GM21528 (cell line): ENCODE measurements at regions not wholly inside any gene's neighbourhood (a gene's known extent, or its start where the extent isn't known, plus 50 kb on each side); places are given as distances from the start of the nearest gene placed in this dataset.
"Not testable (repeated sequence)": the region's sequence is repeated elsewhere in the genome, so short reads cannot be mapped to it uniquely, and the experiment has no call there.

Source experiments
- ATAC-seq: cut with Tn5 transposase; IDR thresholded peaks from one replicate; pipeline ENCODE4 v1.9.1; 2021; ENCODE audit warnings: mild to moderate bottlenecking, moderate library complexity; ENCODE audit not compliant: unreplicated experiment, low FRiP score

GRCh38 chr1:81310250-81310649 is 490.5 kb upstream of the ADGRL2 start:
- ATAC-seq, result no peak

DNA sequence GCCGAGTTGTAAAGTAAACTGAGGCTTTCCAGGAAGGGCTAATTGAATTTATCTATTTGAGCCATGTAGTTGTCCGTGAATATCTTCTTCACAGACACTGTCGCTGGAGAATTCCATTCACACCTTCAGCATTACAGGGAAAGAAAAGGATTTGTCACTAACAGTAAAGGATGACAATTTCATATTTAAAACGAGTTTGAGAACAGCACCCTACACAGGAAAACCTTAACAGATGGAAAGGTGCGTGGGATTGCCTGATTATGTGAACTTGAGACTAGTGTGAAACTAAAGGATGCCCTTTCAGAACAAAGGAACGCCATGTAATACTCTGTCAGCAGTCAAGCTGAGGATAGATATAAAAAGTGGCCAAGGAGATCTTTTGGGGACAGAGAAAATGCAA is 492.5 kb upstream of the ADGRL2 start:
- ATAC-seq, result no peak

DNA sequence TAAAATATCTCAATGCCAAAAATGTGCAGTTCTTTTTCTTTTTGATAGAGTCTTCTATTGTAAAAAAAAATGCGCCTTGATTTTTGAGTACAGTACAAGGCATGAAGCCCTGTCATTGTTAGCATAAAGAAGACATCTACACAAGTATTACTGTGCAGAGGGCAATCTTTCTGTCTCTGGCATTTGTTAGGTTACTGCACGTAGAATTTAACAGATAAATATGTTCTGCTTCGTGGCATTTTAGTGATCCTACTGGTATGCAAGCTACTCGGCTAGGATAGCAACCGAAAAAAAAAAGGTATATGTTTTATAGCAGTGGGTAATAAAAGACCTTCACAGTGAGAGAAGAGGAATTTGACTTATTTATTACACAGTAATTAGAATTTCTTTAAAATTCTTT is 492.9 kb upstream of the ADGRL2 start:
- no peak for ATAC-seq

DNA sequence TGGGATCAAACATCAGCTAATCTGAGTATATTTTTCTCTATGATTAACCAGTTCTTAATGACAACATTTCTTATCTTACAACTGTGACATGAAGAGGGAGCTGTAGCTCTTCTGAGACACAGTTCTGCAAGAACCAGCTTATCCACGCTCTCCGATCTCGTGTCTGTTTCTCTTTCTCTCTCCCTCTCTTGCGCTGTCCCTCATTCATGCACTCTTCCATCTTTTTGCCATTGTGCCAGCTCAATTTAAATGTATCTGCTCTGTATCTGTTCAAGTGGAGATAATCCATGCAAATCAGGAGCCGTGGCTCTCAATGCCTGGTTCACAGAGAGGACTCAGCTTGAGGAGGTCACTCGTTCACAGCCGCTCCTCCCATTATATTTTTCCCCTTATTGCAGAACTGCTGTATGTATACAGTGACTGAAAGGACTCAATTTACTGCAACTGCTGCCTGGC is 494.7 kb upstream of the ADGRL2 start:
- peak; percentile 66 for ATAC-seq

GRCh38 chr1:81304187-81304586 is 496.5 kb upstream of the ADGRL2 start:
- no peak for ATAC-seq

GRCh38 chr1:81299892-81300291 is 500.8 kb upstream of the ADGRL2 start:
- ATAC-seq, result no peak

DNA sequence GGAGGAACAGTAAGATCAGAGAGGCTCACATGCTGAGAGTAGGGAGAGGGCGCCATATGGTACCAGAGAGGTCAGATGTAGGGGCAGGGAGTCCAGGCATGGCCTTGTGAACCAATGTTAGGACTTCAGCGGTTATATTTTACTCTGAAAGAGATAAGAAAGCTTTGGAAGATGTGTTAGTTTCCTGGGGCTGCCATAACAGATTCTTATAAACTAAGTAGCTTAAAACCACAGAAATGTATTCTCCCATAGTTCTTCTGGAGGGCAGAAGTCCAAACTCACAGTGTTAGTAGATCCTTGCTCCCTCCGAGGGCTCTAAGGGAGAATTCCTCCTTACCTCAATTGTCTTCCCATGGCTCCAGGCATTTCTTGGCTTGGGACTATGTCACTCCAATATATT is 502.5 kb upstream of the ADGRL2 start:
- no peak for ATAC-seq

GRCh38 chr1:81296601-81297000 is 504.1 kb upstream of the ADGRL2 start:
- no peak for ATAC-seq

DNA sequence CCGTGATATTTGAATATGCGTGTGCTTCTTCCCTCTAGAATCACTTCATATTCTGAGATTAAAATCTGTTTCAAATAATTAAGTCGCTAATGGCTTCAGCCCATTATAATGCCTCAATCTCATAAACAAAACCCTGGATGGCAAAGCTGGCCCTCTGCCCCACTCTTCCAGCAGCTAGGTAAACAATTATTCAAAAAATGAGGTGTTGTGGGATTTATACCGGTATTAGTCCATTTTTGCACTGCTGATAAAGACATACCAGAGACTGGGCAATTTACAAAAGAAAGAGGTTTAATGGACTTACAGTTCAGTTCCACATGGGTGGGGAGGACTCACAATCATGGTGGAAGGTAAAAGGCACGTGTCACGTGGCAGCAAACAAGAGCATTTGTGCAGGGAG is 510.4 kb upstream of the ADGRL2 start:
- ATAC-seq, result no peak

DNA sequence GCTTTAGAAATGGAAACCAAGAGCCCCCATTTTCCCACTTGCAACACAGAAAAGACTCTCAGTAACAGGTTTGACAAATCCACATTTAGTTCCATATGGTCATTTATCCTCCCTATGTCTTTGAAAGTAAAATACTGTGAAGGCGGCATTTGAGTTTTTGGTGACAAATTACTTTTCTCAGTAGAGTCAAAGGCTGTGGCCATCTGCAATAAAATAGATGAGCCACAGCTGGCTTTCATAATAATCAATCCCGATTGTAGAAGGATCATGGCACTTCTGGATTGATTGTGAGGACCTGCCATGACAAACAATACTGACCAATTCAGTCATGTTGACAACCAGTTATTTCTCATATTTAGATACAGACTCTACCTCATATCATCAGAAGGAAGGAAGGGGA is 512.0 kb upstream of the ADGRL2 start:
- no peak for ATAC-seq

DNA sequence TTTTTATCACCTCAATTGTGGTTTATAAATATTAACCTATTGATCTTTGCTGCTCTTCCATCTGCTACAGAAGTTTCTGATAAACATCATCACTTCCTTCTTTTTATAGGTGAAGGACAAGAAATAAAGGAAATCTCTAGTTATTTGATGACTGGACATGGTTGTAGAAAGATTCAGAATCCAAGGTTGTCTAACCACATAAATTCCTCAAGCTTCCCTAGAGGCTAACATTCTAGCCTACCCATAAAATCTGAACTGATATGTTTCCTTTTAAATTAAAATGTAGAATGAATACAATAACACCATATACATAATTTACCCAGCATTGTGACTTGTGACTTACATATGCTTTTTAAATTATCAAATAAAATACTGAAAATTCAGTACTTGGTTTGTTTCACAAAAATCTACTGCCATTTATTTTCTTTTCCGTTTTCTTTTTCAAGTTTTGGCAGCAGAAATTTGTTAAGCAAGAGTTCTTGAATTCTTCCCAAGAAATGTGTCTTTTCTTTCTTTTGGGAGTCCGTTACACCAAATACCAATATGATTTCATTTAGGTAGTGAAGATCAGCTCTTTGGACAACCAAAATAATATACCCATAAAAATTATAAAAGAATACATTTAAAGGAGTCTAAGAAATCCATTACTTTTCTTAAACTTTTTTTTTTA is 513.2 kb upstream of the ADGRL2 start:
- no peak for ATAC-seq

DNA sequence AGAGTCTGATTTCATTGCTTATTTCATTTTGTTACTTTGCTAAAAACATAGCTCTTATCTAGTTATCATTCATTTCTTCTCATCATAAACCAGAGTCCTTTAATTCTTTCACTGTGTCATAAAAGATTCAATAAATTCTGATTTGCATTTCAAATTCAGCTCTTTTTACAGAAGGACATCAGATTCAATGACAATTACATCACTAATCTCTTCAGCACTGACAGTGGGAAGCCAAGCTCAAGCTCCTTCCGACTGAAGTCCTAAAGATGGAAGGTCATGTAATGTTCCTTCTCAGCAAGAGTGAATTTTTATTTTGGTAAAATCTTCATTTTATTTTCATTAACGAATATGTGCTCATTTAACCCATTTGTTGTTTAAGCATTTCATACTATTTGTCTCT is 530.7 kb upstream of the ADGRL2 start:
- ATAC-seq, result no peak

DNA sequence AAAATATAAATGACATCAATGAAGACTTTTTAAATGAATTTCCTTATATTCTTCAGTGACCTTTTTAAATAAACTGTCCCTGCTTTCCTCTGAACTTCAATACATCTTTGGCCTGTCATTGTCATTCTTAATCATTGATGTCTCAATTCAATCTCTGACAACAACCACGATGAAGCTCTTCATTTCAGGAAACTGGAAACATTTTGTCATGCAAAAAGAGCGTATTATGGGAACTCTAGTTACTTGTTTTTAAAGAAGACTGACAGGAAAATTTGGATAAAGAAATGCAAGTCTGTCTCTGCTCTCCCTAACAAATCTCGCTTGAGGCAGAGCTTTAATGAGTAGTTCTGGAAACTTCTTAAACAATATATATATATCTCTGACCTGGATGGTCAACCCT is 535.8 kb upstream of the ADGRL2 start:
- no peak for ATAC-seq

DNA sequence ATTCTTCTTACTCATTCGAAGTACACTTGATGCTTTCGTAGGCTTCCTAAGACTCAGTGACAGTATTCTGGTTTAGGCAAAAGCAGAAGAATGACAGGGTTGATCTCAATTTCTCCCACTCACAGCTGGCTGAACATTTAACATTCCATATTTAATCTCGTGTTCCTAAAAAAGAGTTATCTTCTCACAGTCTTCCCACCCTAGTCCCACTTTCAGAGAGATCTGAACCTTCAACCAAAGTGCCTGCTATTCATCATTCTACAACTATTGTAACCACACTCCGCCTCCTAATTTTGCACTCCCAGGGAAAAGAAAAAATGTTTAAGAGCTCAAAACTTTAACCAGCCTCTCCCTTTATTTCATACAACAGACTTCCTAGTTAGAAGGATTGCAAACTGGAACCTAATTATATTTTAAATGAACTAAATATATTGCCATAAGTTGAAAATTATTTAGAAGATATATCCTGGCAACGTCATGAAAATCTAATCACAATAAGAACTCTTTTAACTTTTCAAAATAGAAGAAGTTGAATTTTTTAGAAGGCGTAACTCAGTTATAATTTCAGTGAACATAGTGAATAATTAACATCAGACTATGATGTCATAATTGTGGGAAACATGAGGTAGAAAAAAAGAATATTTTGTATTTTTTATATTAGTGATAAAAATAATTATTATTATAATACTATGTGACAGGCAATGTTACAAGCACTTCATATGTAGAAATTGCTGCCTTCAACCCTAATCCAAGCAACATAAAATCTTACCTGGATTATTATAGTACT is 540.9 kb upstream of the ADGRL2 start:
- ATAC-seq, result no peak

GRCh38 chr1:81254560-81254959 is 546.2 kb upstream of the ADGRL2 start:
- no peak for ATAC-seq

- ATAC-seq, result no peak
Observed at GRCh38 chr1:81254068-81254467, 546.7 kb upstream of the ADGRL2 start.

- ATAC-seq, result no peak
Observed at GRCh38 chr1:81252471-81253151, 548.1 kb upstream of the ADGRL2 start.

DNA sequence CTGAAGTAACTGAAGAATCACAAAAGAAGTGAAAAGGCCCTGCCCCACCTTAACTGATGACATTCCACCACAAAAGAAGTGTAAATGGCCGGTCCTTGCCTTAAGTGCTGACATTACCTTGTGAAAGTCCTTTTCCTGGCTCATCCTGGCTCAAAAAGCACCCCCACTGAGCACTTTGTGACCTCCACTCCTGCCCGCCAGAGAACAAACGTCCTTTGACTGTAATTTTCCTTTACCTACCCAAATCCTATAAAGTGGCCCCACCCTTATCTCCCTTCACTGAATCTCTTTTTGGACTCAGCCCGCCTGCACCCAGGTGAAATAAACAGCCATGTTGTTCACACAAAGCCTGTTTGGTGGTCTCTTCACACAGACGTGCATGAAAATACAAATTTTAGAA is 549.9 kb upstream of the ADGRL2 start:
- ATAC-seq, result not testable (repeated sequence)

GRCh38 chr1:81245084-81245715 is 555.5 kb upstream of the ADGRL2 start:
- ATAC-seq, result not testable (repeated sequence)

DNA sequence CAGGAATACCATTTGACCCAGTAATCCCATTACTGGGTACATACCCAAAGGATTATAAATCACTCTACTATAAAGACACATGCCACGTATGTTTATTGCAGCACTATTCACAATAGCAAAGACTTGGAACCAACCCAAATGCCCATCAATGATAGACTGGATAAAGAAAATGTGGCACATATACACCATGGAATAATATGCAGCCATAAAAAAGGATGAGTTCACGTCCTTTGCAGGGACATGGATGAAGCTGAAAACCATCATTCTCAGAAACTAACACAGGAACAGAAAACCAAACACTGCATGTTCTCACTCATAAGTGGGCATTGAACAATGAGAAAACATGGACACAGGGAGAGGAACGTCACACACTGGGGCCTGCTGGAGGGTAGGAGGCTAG is 556.1 kb upstream of the ADGRL2 start:
- ATAC-seq, result not testable (repeated sequence)

DNA sequence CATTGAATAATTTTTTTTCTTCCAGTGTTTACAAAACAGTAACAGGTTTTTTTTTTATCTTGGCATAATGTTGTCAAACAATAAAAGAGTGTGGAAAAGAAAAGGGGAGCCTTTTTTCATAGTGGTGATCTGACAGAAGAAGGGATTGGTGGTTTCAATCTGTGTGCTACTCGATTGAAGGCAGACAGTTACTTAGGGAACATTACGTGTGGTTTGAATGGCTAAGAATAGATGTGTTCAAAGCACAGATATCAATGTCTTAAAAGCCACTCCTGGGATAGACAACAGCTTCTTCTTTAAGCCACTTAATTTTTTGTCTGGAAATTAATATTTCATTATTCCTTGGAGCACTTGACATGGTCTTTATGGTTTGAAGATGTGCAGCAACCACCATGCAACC is 558.6 kb upstream of the ADGRL2 start:
- no peak for ATAC-seq
